Stimulated activated CD4-positive, alpha-beta T cell treated with anti-CD3 and anti-CD28 coated beads, Interleukin-2, amount 100 ng/mL, for 4 hours (primary cell): ENCODE measurements at regions not wholly inside any gene's neighbourhood (a gene's known extent, or its start where the extent isn't known, plus 50 kb on each side); places are given as distances from the start of the nearest gene placed in this dataset.

Experiments
- DNase-seq: peaks from one replicate; pipeline ENCODE4 v3.0.0-alpha.2; 2020; ENCODE audit warnings: low read depth

- no peak for DNase-seq
These were observed 57.9 kb upstream of the SLC5A9 start for GRCh38 chr1:48164571-48164970.

DNA sequence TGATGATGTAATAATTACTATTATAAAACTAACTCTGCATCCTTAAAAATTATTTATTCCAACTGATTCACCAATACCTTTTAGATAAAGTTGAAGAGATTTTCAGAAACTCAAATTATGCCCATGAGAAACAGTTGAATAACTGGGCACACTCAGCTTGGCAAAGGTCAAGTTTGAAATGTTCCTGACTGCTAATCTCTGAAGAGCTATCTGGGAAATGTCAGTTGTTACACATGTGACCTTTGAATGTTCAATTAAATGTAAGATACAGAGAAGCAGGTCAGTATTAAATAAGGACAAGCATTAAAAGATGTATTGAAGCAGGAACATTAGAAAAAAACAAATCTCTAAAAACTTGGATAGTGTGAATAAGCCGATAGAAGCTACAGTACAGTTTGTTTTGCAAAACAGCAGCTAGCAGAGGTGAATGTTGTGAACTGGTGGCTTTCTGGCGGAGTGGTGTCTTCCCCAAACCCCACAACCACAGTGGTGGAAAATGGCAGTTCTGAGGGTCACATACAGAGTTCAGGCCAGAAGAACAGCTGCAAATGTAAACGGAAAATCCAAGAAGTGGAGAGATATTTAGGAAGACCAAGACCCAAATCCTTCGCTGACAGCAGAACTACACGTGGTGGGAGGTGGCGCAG lies 61.9 kb upstream of the SLC5A9 start:
- no peak for DNase-seq

GRCh38 chr1:48139275-48139674 lies 83.2 kb upstream of the SLC5A9 start:
- DNase-seq, result no peak

DNA sequence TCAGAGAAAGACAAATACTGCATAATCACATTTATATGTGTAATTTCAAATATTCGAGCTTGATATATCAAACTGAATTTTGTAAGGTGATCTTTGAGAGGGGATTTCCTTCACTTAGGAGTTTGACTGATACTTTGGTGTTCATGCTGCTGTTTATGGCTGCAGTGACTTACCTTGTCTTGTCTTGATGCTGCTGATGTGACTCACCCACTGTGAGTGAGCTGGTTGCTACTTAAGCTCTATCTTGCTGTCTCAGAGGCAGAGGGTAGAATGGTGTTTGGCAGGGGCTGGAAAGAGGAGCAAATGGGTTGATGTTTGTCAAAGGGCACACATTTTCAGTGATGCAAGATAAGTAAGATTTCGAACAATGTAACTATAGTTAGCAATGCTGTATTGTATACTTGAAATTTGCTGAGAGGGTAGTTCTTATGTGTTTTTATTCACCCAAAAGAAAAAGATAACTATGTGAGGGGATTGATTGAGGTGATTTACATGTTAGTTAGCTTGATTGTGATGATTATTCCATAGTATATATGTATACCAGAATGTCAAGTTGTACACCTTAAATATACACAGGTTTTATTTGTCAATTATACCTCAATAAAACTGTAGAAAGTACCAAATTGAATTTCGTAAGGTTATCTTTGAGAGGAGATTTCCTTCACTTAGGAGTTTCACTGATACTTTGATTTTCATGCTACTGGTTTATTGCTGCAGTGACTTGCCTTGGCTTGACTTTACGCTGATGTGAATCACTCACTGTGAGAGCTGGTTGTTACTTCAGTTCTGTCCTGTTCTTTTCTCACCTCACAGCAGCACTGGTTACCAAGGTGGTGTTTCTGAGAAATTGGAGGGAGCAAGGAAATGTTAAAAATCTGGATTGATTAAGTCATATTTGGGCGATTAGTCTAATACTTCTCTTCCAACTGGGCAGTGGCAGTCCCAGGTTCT lies 94.5 kb upstream of the SLC5A9 start:
- no peak for DNase-seq

DNA sequence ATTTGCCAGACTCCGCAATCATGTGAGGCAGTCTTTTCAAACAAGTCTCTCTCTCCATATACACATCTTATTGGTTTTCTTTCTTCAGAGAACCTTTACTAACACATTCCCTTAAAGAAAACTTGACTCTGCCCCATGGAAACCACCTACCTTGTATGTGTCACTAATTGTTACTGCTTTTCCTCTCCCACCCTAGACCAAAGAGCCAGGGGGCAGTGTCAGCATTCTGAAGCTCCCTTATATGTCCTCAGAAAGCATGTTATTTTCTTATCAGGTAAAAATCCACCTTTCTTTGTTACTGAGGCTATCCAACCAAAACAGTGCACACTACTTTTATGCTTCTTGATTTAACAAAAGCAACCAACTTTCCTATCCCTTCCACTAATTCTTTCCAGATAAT lies 98.9 kb upstream of the SLC5A9 start:
- no peak for DNase-seq

- DNase-seq, result no peak
These were observed 100.6 kb upstream of the SLC5A9 start for GRCh38 chr1:48121955-48122354.

GRCh38 chr1:48120621-48121020 lies 101.9 kb upstream of the SLC5A9 start:
- no peak for DNase-seq

DNA sequence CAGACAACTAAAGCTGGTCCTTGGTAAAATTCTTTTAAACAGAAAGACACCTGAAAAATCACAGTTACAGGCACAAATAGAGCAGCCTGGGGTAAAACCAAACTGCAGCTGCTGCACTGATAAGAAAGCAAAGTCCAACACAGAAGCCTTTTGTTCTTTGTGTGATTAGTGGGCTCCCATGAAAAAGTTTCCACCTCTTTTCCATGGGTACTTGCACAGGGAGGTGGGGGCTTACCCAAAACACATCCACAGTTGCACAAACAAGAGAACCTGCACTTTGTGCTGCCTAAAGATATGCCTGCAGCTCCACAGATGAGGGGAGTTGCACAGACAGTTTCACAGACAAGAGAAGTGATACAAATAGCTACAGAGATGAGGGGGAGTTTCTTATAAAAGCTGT lies 106.7 kb upstream of the SLC5A9 start:
- no peak for DNase-seq

GRCh38 chr1:48114596-48115382 lies 107.7 kb upstream of the SLC5A9 start:
- DNase-seq, result no peak

DNA sequence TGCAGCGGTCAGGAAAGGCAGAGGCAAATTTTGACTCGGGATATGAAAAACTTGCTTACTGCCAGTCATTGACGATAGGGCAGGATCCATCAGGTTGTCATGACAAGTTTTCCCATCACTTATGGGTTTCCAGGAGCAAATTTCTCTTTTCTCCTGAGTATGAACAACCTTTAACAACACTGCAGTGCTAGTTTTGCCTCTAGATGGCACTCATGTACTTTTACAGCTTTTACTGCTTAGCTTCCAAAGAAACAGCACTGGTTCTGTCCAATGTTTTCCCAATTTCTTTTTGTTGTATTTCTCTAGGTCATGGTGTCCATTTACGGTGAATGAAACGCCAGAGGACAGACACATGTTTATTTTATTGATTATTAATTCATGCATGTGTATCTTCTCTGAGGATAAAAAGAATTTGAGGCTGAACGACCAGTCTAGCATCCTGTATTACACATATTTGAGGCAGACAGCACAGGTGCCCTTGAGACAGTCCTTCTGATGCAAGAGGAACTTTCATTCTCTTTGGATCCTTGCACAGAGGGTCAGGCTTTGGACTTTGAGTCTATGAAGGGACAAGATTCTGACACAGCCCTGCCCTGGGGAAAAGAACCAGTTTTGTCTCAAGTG lies 112.3 kb upstream of the TRABD2B start:
- no peak for DNase-seq

DNA sequence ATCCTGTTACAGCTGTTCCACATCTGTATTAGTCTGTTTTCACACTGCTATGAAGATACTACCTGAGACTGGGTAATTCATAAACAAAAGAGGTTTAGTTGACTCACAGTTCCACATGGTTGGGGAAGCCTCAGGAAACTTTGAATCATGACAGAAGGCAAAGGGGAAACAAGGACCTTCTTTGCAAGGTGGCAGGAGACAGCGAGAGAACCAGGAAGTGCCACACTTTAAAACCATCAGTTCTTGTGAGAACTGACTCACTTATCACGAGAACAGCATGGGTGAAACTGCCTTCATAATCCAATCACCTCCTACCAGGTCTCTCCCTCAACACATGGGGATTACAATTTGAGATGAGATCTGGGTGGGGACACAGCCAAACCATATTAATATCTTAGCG lies 110.3 kb upstream of the TRABD2B start:
- DNase-seq, result no peak

- DNase-seq, result no peak
These were observed 108.9 kb upstream of the TRABD2B start for GRCh38 chr1:48106049-48106448.

DNA sequence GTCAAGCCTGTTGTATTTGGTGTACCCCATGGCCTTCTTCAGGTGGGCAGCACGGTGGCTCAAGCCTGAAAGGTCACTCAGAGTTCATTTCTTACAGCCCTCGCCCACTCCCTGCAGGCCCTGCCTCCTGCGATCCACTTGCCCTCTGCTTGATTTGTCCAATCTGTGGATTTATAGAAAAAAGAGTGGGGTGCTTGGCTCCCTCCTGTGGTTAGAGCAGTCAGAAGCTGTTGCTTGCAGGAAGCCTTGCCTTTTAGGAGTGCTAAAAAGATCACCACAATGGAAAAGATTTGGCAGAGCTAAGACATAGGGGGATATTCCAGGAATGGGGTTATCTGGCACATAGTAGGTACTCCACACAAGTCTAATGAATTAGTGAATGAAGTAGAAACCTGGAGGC lies 108.0 kb upstream of the TRABD2B start:
- no peak for DNase-seq

GRCh38 chr1:48103495-48103894 lies 106.3 kb upstream of the TRABD2B start:
- DNase-seq, result no peak

DNA sequence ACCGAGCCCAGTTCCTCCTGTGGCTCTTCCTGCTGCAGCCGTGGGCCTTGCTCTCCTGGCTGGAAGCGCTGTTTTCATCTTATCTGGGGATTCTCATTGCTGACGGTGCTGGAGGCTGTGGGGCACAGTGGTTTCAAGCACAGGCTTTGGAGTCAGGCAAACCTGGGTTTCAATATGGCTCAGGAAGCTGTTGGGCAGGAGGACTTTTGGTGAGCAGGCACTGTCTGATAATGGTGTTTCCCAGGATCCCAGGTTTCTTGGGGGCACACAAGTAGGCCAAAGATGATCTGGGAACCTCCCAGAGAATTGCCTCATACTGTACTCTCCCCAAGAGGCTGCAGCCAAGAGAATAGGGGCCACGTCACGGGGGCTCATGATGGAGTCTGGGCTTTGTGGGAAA lies 105.6 kb upstream of the TRABD2B start:
- no peak for DNase-seq

DNA sequence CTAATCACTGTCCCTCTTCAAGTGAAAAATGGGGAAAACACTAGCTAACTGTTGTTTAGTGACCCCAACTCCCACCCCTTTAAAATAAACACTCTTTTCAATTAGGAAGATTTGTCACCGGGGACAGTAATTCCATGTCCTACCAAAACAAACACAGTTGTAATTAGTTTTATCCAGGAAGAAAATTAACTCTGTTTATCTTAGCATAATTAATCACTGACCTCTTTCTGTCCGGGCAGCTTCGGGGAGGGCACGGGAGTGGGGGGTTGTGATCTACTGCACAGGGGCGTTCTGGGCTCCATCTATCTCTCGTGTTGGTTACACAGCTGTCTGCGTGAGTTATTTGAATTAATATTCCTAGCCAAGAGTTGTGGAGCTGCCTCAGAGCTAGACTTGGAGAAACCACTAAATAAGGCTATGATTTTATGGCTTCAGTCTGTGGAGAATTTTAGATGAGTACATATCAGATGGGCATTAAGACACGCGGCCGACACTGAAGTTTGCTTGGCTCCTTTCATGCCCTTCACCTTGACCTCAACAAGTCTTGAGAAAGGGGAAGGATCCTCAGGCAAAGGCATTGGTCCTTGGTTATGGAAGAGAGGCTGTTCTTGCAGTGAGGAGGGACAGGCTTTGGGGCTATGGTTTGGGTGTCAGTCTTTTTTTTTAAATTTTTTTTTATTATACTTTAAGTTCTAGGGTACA lies 102.0 kb upstream of the TRABD2B start:
- no peak for DNase-seq

DNA sequence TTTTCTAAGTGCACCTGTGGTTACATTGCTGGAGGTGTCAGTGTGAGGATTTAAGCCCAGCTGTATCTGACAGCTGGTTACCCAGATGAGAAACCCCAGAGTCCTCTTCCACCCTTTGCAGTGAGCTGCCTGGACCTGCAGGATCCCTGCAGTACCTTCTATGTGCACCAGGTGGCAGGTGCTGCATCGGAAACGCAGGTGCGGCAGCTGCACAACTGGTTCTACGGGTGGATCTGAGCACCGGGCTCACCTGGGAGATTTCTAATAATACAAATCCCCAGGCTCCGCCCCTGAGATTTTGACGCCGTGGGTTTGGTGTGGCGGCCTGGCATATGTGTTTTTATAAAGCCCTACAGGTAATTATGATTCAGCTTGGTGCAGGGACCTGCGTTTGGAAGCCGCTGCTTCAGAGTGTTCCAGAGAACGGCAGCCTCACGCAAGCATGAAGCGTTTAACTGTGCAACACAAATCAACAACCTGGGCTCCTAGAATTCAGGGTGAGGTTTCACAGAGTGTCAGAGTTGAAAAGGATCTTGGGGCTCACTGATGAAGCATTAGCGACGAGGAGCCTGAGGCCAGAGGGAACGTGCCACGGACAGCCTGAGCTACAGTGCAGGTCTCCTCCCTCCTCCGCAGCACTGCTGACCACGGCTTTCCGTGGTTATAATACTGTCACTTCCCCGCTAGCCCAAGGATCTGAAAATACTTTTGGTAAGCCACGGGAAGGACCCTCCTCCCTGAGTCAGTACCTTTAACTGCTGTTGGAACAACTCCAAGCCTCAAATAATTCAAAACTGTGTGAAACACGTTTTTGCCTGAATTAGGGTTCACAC lies 96.7 kb upstream of the TRABD2B start:
- peak; percentile 53 for DNase-seq

DNA sequence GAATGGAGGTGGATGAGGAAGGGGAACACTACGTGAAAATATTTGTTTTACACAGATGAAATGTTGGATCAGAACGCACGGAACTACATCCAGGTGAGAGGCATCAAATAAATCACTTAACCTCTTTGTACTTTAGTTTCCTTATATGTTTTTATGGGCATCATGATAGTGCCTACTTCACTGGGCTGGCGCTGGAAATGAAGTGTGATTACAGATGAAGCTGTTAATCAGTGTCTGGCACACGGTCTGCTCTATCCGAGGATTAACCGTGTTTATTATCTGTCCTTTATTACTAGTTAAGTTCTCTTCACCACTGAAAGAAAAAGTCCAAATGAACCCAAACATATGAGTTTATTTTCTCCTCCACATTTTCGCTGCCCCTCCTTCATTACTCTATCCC lies 96.0 kb upstream of the TRABD2B start:
- DNase-seq, result no peak

DNA sequence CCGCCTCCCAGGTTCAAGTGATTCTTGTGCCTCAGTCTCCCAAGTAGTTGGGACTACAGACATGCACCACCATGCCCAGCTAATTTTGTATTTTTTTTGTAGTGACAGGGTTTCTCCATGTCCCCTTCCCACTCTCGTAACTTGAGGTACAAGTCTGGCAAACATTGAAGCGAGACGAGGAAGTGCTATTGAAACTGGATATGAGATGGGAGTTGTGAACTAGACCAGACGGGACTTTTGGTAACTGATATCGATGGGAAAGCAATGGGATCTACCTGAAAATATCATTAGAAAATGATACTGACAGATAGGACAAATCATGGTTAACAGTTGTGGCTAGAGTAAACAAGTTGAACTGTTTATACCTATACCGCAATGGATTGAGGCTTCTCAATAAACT lies 95.2 kb upstream of the TRABD2B start:
- DNase-seq, result no peak

GRCh38 chr1:48089356-48089891 lies 92.2 kb upstream of the TRABD2B start:
- DNase-seq, result no peak
